SK-N-SH (cell line): ENCODE measurements at regions not wholly inside any gene's neighbourhood (a gene's known extent, or its start where the extent isn't known, plus 50 kb on each side); places are given as distances from the start of the nearest gene placed in this dataset.

ENCODE experiments used
- CTCF ChIA-PET: fragments of 300-600, 350-600 bp; formaldehyde crosslinking; extraction: SDS; loops from one replicate; lab custom pipeline; 2021; lab: Yijun Ruan, JAX
- POLR2A ChIA-PET: fragments of 350-600 bp; sonication (Branson Sonifier 250); formaldehyde crosslinking; extraction: SDS; loops from one replicate; lab custom pipeline; 2020; ENCODE audit warnings: antibody characterized with exemption, inconsistent platforms; lab: Yijun Ruan, JAX
- DNase-seq: peaks from one replicate; pipeline ENCODE4 v3.0.0; 2012
- H2AFZ ChIP-seq: fragments of 200-600 bp; sonication (generic); 2 replicates; pipeline ENCODE4 v1.8.1; 2016; ENCODE audit warnings: antibody characterized with exemption, mild to moderate bottlenecking, low read depth
- H3F3A ChIP-seq: fragments of 200-600 bp; sonication (generic); replicated peaks from 2 replicates; pipeline ENCODE3; 2016; ENCODE audit warnings: antibody characterized with exemption, mild to moderate bottlenecking; ENCODE audit not compliant: insufficient read depth
- H3K27ac ChIP-seq, 2 experiments: fragments of 200-500 bp in 1 of 2; fragments of 200-600 bp in 1 of 2; sonication (Bioruptor generic) in 1 of 2; sonication (generic), shearing (Covaris generic) in 1 of 2; 2 replicates each; pipeline versions ENCODE4 v1.5.1 to v1.6.1; 2014 to 2016; ENCODE audit warnings: low read depth in 2 of 2, inconsistent platforms in 1 of 2, low read length in 1 of 2, mild to moderate bottlenecking in 1 of 2, mixed read lengths in 1 of 2
- H3K27me3 ChIP-seq: fragments of 200-600 bp; sonication (generic), shearing (Covaris generic); 2 replicates; pipeline ENCODE4 v1.6.1; 2016; ENCODE audit warnings: mixed run types; ENCODE audit not compliant: insufficient read depth
- H3K36me3 ChIP-seq, 2 experiments: fragments of 200-500 bp in 1 of 2; fragments of 200-600 bp in 1 of 2; sonication (Bioruptor generic) in 1 of 2; sonication (generic) in 1 of 2; replicated peaks in 1 of 2; 2 replicates each; pipeline versions ENCODE3 to v1.5.1; 2014 to 2016; ENCODE audit warnings: low read length in 1 of 2, mild to moderate bottlenecking in 1 of 2; ENCODE audit not compliant: insufficient read depth in 2 of 2, control insufficient read depth in 1 of 2
- H3K4me1 ChIP-seq, 2 experiments: fragments of 200-500 bp in 1 of 2; fragments of 200-600 bp in 1 of 2; sonication (Bioruptor generic) in 1 of 2; sonication (generic), shearing (Covaris generic) in 1 of 2; 2 replicates each; pipeline versions ENCODE4 v1.5.1 to v1.6.1; 2014 to 2016; ENCODE audit warnings: low read depth in 1 of 2, low read length in 1 of 2, mixed run types in 1 of 2; ENCODE audit not compliant: insufficient read depth in 2 of 2, control insufficient read depth in 1 of 2
- H3K4me2 ChIP-seq: fragments of 200-600 bp; sonication (generic), shearing (Covaris generic); 2 replicates; pipeline ENCODE4 v1.6.1; 2017; ENCODE audit warnings: mixed run types
- H3K4me3 ChIP-seq, 2 experiments: fragments of 200-500 bp in 1 of 2; fragments of 200-600 bp in 1 of 2; sonication (Bioruptor generic) in 1 of 2; sonication (generic), shearing (Covaris generic) in 1 of 2; 2 replicates each; pipeline versions ENCODE4 v1.5.1 to v1.8.1; 2014 to 2016; ENCODE audit warnings: low read depth in 2 of 2, inconsistent platforms in 1 of 2, low read length in 1 of 2, mild to moderate bottlenecking in 1 of 2, mixed read lengths in 1 of 2, moderate library complexity in 1 of 2
- H3K79me2 ChIP-seq: fragments of 200-600 bp; sonication (generic); 2 replicates; pipeline ENCODE4 v1.8.1; 2017; ENCODE audit warnings: mild to moderate bottlenecking; ENCODE audit not compliant: insufficient read depth
- H3K9ac ChIP-seq: fragments of 200-600 bp; sonication (generic); 2 replicates; pipeline ENCODE4 v1.6.1; 2017; ENCODE audit warnings: mixed run types
- H3K9me2 ChIP-seq: fragments of 200-600 bp; sonication (generic); 2 replicates; pipeline ENCODE4 v1.6.1; 2017; ENCODE audit warnings: mixed run types
- H3K9me3 ChIP-seq: fragments of 200-600 bp; sonication (generic); 2 replicates; pipeline ENCODE4 v1.6.1; 2017; ENCODE audit warnings: mixed run types, mild to moderate bottlenecking, moderate library complexity
- H4K20me1 ChIP-seq: fragments of 200-600 bp; sonication (generic); 2 replicates; pipeline ENCODE4 v1.6.1; 2017; ENCODE audit warnings: mild to moderate bottlenecking, mixed run types; ENCODE audit not compliant: insufficient read depth
- CHD2 ChIP-seq: fragments of 150-350 bp; IDR thresholded peaks from 2 replicates; pipeline ENCODE4 v1.6.1; 2018; ENCODE audit warnings: low read length; ENCODE audit not compliant: partially characterized antibody
- FOSL2 ChIP-seq: IDR thresholded peaks from 2 replicates; pipeline ENCODE4 v1.4.0; 2012; ENCODE audit warnings: low read depth, mild to moderate bottlenecking, moderate library complexity, borderline replicate concordance
- FOXM1 ChIP-seq: IDR thresholded peaks from 2 replicates; pipeline ENCODE4 v1.4.0; 2012; ENCODE audit warnings: low read depth, mild to moderate bottlenecking
- GABPA ChIP-seq: IDR thresholded peaks from 2 replicates; pipeline ENCODE4 v1.4.0; 2012; ENCODE audit warnings: low read depth, mild to moderate bottlenecking
- GATA2 ChIP-seq: sonication (generic); formaldehyde crosslinking; IDR thresholded peaks from 2 replicates; pipeline ENCODE4 v1.5.0; 2020; ENCODE audit warnings: mild to moderate bottlenecking, missing genetic modification reagents
- MAX ChIP-seq: IDR thresholded peaks from 2 replicates; pipeline ENCODE4 v1.4.0; 2012; ENCODE audit warnings: low read depth
- NFIC ChIP-seq: IDR thresholded peaks from 2 replicates; pipeline ENCODE4 v1.4.0; 2012; ENCODE audit warnings: borderline replicate concordance
- NRF1 ChIP-seq: IDR thresholded peaks from 2 replicates; pipeline ENCODE4 v1.6.1; 2012; ENCODE audit warnings: low read depth, mild to moderate bottlenecking, low read length
- POLR2AphosphoS5 ChIP-seq: IDR thresholded peaks from 2 replicates; pipeline ENCODE4 v1.6.1; 2012; ENCODE audit warnings: low read depth, low read length
- REST ChIP-seq: IDR thresholded peaks from 2 replicates; pipeline ENCODE4 v1.6.1; 2012; ENCODE audit warnings: mild to moderate bottlenecking, low read depth, low read length, moderate library complexity
- RFX5 ChIP-seq: IDR thresholded peaks from 2 replicates; pipeline ENCODE4 v1.6.1; 2012; ENCODE audit warnings: mild to moderate bottlenecking, improper control_type of control experiment, low read length
- RXRA ChIP-seq: IDR thresholded peaks from 2 replicates; pipeline ENCODE4 v1.4.0; 2012; ENCODE audit warnings: low read depth, mild to moderate bottlenecking, borderline replicate concordance
- SIN3A ChIP-seq: IDR thresholded peaks from 2 replicates; pipeline ENCODE4 v1.6.1; 2012; ENCODE audit warnings: low read depth, mild to moderate bottlenecking, low read length, moderate library complexity, borderline replicate concordance
- TAF1 ChIP-seq: IDR thresholded peaks from 2 replicates; pipeline ENCODE4 v1.6.1; 2012; ENCODE audit warnings: low read depth, mild to moderate bottlenecking, low read length, moderate library complexity, borderline replicate concordance
- TCF12 ChIP-seq: IDR thresholded peaks from 2 replicates; pipeline ENCODE4 v1.4.0; 2012
- TEAD4 ChIP-seq: IDR thresholded peaks from 2 replicates; pipeline ENCODE4 v1.4.0; 2012; ENCODE audit warnings: mild to moderate bottlenecking, borderline replicate concordance; ENCODE audit not compliant: insufficient read depth
- WGBS: methylation state at CpG from one replicate; pipeline ENCODE4 v1.1.6; 2017; ENCODE audit warnings: low lambda C conversion rate; 5-methylcytosine and 5-hydroxymethylcytosine counted together
- TF ChIP-seq, protein P1 (sequence below): IDR thresholded peaks from 2 replicates; pipeline ENCODE4 v1.4.0; 2012; ENCODE audit warnings: low read depth, borderline replicate concordance
- TF ChIP-seq, protein P2 (sequence below): fragments of 150-350 bp; IDR thresholded peaks from 2 replicates; pipeline ENCODE4 v1.6.1; 2016; ENCODE audit warnings: mild to moderate bottlenecking, low read depth, low read length
- TF ChIP-seq, protein P3 (sequence below): IDR thresholded peaks from 2 replicates; pipeline ENCODE4; 2012
- TF ChIP-seq, protein P4 (sequence below): fragments of 200-600 bp; sonication (generic); IDR thresholded peaks from 2 replicates; pipeline ENCODE4 v1.6.1; 2017; ENCODE audit warnings: antibody characterized with exemption, mild to moderate bottlenecking, moderate library complexity

DNA sequence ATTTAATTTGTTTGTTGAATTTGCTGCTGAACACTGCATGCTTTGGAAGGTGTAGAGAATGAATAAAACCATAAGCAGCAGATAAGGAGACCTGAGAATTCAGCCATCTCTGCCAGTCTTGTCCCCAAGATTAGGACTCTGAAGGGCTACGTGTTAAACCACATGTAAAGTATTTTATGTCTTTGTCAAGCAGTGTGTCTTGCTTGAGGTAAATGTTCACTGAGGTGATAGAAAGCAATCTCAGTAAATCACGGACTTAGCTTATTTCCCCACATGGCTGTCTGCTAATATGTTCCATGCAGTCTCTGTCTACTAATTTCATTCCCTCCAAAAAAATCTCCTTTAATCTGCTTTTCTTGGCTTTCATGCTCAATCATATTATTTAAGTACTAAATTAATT is 467.1 kb downstream of the RAP2B start:
- H4K20me1 ChIP-seq: no peaks in the 10 kb centered on the region
- no peak overlapping the region for H3K4me2 ChIP-seq
- H2AFZ ChIP-seq: no peak overlapping the region
- no peak overlapping the region for H3K9ac ChIP-seq
- WGBS: 27% methylated on average over 2 of the region's 2 CpGs
- H3F3A ChIP-seq: no peaks in the 10 kb centered on the region
- no peak overlapping the region for H3K27ac ChIP-seq
- no peaks in the 10 kb centered on the region for H3K79me2 ChIP-seq
- no peak for TF ChIP-seq REST
- no peak for TF ChIP-seq CHD2
- no peak for TF ChIP-seq SIN3A
- no peak for TF ChIP-seq FOXM1
- no peak for TF ChIP-seq RXRA
- no peak for TF ChIP-seq NRF1
- TF ChIP-seq, protein P1, sequence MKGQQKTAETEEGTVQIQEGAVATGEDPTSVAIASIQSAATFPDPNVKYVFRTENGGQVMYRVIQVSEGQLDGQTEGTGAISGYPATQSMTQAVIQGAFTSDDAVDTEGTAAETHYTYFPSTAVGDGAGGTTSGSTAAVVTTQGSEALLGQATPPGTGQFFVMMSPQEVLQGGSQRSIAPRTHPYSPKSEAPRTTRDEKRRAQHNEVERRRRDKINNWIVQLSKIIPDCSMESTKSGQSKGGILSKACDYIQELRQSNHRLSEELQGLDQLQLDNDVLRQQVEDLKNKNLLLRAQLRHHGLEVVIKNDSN: no peak
- TF ChIP-seq MAX: no peak
- TF ChIP-seq, protein P2, sequence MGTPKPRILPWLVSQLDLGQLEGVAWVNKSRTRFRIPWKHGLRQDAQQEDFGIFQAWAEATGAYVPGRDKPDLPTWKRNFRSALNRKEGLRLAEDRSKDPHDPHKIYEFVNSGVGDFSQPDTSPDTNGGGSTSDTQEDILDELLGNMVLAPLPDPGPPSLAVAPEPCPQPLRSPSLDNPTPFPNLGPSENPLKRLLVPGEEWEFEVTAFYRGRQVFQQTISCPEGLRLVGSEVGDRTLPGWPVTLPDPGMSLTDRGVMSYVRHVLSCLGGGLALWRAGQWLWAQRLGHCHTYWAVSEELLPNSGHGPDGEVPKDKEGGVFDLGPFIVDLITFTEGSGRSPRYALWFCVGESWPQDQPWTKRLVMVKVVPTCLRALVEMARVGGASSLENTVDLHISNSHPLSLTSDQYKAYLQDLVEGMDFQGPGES: no peak
- no peak for TF ChIP-seq TCF12
- TF ChIP-seq TEAD4: no peak
- no peak for TF ChIP-seq TAF1
- ChIA-PET POLR2A (no interaction called here), CTCF (no interaction called here)
- DNase-seq: no peak
- no peaks in the 10 kb centered on the region for H3K9me3 ChIP-seq
- H3K4me3 ChIP-seq: no peak overlapping the region
- H3K36me3 ChIP-seq: no peaks in the 10 kb centered on the region
- peaks cover 6% of the 10 kb centered on the region; the same call in 1 of the 2 replicates for H3K27me3 ChIP-seq
- no peaks in the 10 kb centered on the region for H3K9me2 ChIP-seq
- H3K4me1 ChIP-seq: no peaks in the 10 kb centered on the region

DNA sequence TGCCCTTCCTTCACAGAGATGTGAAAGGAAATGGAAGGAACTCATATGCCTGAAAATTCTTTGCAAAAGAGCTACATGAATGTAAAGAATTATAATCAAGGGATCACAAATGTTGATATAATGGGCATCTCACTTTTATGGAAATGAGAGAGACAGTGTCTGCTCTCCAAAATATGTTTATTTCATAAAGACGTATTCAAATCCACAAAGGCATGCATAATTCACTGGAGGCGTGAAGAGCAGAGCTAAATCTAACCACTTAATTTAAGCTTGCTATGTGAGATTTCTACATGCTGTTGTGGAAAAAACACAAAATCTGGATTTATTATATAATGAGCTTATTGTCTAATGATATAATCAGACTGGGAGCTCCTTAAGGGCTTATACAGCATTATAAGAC is 469.1 kb downstream of the RAP2B start:
- no peak overlapping the region for H3K4me3 ChIP-seq
- no peaks in the 10 kb centered on the region for H3K36me3 ChIP-seq
- no peaks in the 10 kb centered on the region for H3K4me1 ChIP-seq
- H4K20me1 ChIP-seq: no peaks in the 10 kb centered on the region
- ChIA-PET POLR2A (no interaction called here), CTCF (no interaction called here)
- H3K79me2 ChIP-seq: no peaks in the 10 kb centered on the region
- no peak overlapping the region for H3K9ac ChIP-seq
- no peaks in the 10 kb centered on the region for H3K9me3 ChIP-seq
- DNase-seq: no peak
- no peak overlapping the region for H3K27ac ChIP-seq
- H3K27me3 ChIP-seq: peaks cover 6% of the 10 kb centered on the region; the same call in 1 of the 2 replicates
- no peaks in the 10 kb centered on the region for H3K9me2 ChIP-seq
- no peak overlapping the region for H3K4me2 ChIP-seq
- H2AFZ ChIP-seq: no peak overlapping the region
- WGBS: 23% methylated on average over 2 of the region's 2 CpGs
- H3F3A ChIP-seq: no peaks in the 10 kb centered on the region
- TF ChIP-seq GATA2 (no peak), RFX5 (no peak), GABPA (no peak), FOSL2 (no peak), POLR2AphosphoS5 (no peak), NFIC (no peak)
- TF ChIP-seq, protein P3, sequence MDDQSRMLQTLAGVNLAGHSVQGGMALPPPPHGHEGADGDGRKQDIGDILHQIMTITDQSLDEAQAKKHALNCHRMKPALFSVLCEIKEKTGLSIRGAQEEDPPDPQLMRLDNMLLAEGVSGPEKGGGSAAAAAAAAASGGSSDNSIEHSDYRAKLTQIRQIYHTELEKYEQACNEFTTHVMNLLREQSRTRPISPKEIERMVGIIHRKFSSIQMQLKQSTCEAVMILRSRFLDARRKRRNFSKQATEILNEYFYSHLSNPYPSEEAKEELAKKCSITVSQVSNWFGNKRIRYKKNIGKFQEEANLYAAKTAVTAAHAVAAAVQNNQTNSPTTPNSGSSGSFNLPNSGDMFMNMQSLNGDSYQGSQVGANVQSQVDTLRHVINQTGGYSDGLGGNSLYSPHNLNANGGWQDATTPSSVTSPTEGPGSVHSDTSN: no peak
- TF ChIP-seq, protein P2: no peak
- TF ChIP-seq, protein P4, sequence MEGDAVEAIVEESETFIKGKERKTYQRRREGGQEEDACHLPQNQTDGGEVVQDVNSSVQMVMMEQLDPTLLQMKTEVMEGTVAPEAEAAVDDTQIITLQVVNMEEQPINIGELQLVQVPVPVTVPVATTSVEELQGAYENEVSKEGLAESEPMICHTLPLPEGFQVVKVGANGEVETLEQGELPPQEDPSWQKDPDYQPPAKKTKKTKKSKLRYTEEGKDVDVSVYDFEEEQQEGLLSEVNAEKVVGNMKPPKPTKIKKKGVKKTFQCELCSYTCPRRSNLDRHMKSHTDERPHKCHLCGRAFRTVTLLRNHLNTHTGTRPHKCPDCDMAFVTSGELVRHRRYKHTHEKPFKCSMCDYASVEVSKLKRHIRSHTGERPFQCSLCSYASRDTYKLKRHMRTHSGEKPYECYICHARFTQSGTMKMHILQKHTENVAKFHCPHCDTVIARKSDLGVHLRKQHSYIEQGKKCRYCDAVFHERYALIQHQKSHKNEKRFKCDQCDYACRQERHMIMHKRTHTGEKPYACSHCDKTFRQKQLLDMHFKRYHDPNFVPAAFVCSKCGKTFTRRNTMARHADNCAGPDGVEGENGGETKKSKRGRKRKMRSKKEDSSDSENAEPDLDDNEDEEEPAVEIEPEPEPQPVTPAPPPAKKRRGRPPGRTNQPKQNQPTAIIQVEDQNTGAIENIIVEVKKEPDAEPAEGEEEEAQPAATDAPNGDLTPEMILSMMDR: no peak
